Endothelial cell of umbilical vein (primary cell): ENCODE measurements at regions not wholly inside any gene's neighbourhood (a gene's known extent, or its start where the extent isn't known, plus 50 kb on each side); places are given as distances from the start of the nearest gene placed in this dataset.

Experiments
- BruUV-seq: library from RNA; stranded (reverse); fragments of 400-500 nt; replicated peaks from 2 replicates; lab custom pipeline; 2021; lab: Mats Ljungman, UMichigan
- CTCF ChIA-PET: fragments of 300-600, 350-600 bp; sonication (Branson Sonifier 250); formaldehyde crosslinking; loops from one replicate; lab custom pipeline; 2021; ENCODE audit warnings: antibody characterized with exemption, inconsistent platforms; lab: Charles Lee
- POLR2A ChIA-PET: fragments of 300-600, 350-600 bp; sonication (Branson Sonifier 250); formaldehyde crosslinking; loops from one replicate; lab custom pipeline; 2021; ENCODE audit warnings: antibody characterized with exemption, inconsistent platforms; lab: Charles Lee
- DNase-seq: peaks from one replicate; pipeline ENCODE4 v3.0.0-alpha.2; 2011; ENCODE audit warnings: low read depth, low spot score
- FAIRE-seq: peaks from 2 replicates; lab custom pipeline; 2011; peaks lifted over from hg19 to GRCh38; lab: Jason Lieb, UNC
- H2AFZ ChIP-seq: 2 replicates; pipeline ENCODE4 v1.6.0; 2012; ENCODE audit warnings: low read depth, low read length, control low read depth, inconsistent platforms
- H3K27ac ChIP-seq: 2 replicates; pipeline ENCODE4 v1.5.1; 2011; ENCODE audit warnings: low read depth, mild to moderate bottlenecking, control low read depth, low read length, moderate library complexity; ENCODE audit not compliant: insufficient read depth
- H3K27me3 ChIP-seq, 2 experiments: 2 replicates each; pipeline versions ENCODE4 v1.6.0 to v1.6.1; 2011; ENCODE audit warnings: low read length in 2 of 2, mixed read lengths in 1 of 2; ENCODE audit not compliant: control insufficient read depth in 2 of 2, insufficient read depth in 2 of 2
- H3K36me3 ChIP-seq, 2 experiments: 2 replicates in 1 of 2; 3 replicates in 1 of 2; pipeline ENCODE4 v1.5.1; 2011; ENCODE audit warnings: low read length in 2 of 2, mild to moderate bottlenecking in 1 of 2, moderate library complexity in 1 of 2; ENCODE audit not compliant: control insufficient read depth in 2 of 2, insufficient read depth in 2 of 2; ENCODE audit errors: extremely low read depth in 1 of 2
- H3K4me1 ChIP-seq: 3 replicates; pipeline ENCODE4 v1.5.1; 2011; ENCODE audit warnings: mild to moderate bottlenecking, low read length; ENCODE audit not compliant: control insufficient read depth, insufficient read depth; ENCODE audit errors: extremely low read depth
- H3K4me2 ChIP-seq: 2 replicates; pipeline ENCODE4 v1.6.1; 2011; ENCODE audit warnings: low read length, control low read depth, mixed read lengths; ENCODE audit not compliant: insufficient read depth
- H3K4me3 ChIP-seq, 3 experiments: fragments of 200-600 bp in 1 of 3; sonication (generic), shearing (Covaris generic) in 1 of 3; replicated peaks in 1 of 3; 2 replicates each; pipeline ENCODE4 v1.5.1; 2011 to 2016; ENCODE audit warnings: control low read depth in 3 of 3, low read length in 3 of 3, mild to moderate bottlenecking in 2 of 3, inconsistent platforms in 1 of 3, low read depth in 1 of 3, moderate library complexity in 1 of 3; ENCODE audit not compliant: insufficient read depth in 1 of 3
- H3K79me2 ChIP-seq: 2 replicates; pipeline ENCODE4 v1.6.0; 2012; ENCODE audit warnings: low read length, inconsistent platforms; ENCODE audit not compliant: control insufficient read depth, insufficient read depth
- H3K9ac ChIP-seq: replicated peaks from 2 replicates; pipeline ENCODE3; 2011; ENCODE audit warnings: low read length, control low read depth; ENCODE audit not compliant: insufficient read depth; ENCODE audit errors: extremely low read depth
- H3K9me1 ChIP-seq: replicated peaks from 3 replicates; pipeline ENCODE4 v1.6.0; 2011; ENCODE audit warnings: mild to moderate bottlenecking, low read length; ENCODE audit not compliant: control insufficient read depth, insufficient read depth; ENCODE audit errors: extremely low read depth
- H3K9me3 ChIP-seq: replicated peaks from 2 replicates; pipeline ENCODE4 v1.5.1; 2012; ENCODE audit warnings: low read length, inconsistent platforms; ENCODE audit not compliant: control insufficient read depth, insufficient read depth
- H4K20me1 ChIP-seq: replicated peaks from 2 replicates; pipeline ENCODE3; 2011; ENCODE audit warnings: mild to moderate bottlenecking, low read length; ENCODE audit not compliant: control insufficient read depth, insufficient read depth; ENCODE audit errors: extremely low read depth
- EZH2 ChIP-seq: IDR thresholded peaks from 2 replicates; pipeline ENCODE4 v1.6.1; 2012; ENCODE audit warnings: borderline replicate concordance, low read depth, mild to moderate bottlenecking, moderate library complexity, low read length, inconsistent platforms; ENCODE audit not compliant: severe bottlenecking
- FOS ChIP-seq: IDR thresholded peaks from 2 replicates; pipeline ENCODE4 v1.6.1; 2011; ENCODE audit warnings: mild to moderate bottlenecking, low read length, moderate library complexity, borderline replicate concordance; ENCODE audit not compliant: insufficient read depth
- GATA2 ChIP-seq: IDR thresholded peaks from 2 replicates; pipeline ENCODE4 v1.7.0; 2011; ENCODE audit warnings: low read depth, mild to moderate bottlenecking, moderate library complexity, mixed read lengths, low read length; ENCODE audit not compliant: insufficient read length, insufficient read depth
- JUN ChIP-seq: IDR thresholded peaks from 2 replicates; pipeline ENCODE4 v1.6.1; 2011; ENCODE audit warnings: borderline replicate concordance, low read depth; ENCODE audit not compliant: insufficient read length, insufficient read depth
- MYC ChIP-seq: IDR thresholded peaks from one replicate; pipeline ENCODE4 v1.6.1; 2011; ENCODE audit warnings: mild to moderate bottlenecking, low read depth, low read length
- POLR2AphosphoS5 ChIP-seq: IDR thresholded peaks from 2 replicates; pipeline ENCODE4 v1.6.1; 2012; ENCODE audit warnings: low read depth, mild to moderate bottlenecking, control low read depth, low read length, moderate library complexity; ENCODE audit not compliant: insufficient read depth
- dilution Hi-C: fragments of 300-500 bp; cut with MboI; formaldehyde crosslinking; loops from one replicate; pipeline ENCODE4 v1.15.0; 2019; ENCODE audit warnings: low sequenced_read_pairs; ENCODE audit not compliant: extremely low pct_ligation_motif_present
- intact Hi-C: fragments of 100-400 bp; cut with micrococcal nuclease; formaldehyde crosslinking; loops from one replicate; pipeline ENCODE4 v1.10.0; 2022
- TF ChIP-seq, protein P1 (sequence below): IDR thresholded peaks from 2 replicates; pipeline ENCODE4 v1.6.1; 2011; ENCODE audit not compliant: insufficient read depth, insufficient read length

DNA sequence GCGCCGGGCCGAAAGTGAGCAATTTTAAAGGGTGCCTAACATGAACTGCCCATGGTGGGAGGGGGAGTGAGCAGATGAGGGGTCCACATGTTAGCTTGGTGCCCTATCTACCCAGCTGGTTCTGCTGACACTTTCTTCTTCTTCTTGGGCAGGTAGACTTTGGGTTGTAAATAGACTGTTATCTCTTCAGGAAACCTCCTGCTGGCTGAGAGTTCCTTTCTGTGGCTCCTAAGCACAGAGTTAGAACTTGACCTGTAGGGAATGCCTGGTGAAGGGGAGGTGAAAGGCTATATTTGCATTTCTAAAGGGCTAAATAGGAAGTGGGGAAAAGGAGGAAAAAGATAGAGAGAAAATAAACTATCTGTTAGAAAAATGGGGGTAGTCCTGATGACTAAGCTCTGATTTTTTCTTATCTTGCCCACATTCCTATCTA is 521.4 kb upstream of the TGFBR2 start:
- dilution Hi-C loops (no loop called here), intact Hi-C loops (no loop called here)
- ChIA-PET POLR2A (no interaction called here), CTCF (interaction anchor here (1.2 to 2.2 kb wide), 3 partner anchors 12 to 73 kb away, joined by 3 to 5 read pairs (median 4); no protein-coding TSS in a partner anchor)
- Histone ChIP-seq H3K9me1 (no peaks in the 10 kb centered on the region), H3K9me3 (no peaks in the 10 kb centered on the region), H3K9ac (no peak overlapping the region), H3K36me3 (no peaks in the 10 kb centered on the region), H3K27ac (no peak overlapping the region), H3K4me1 (no peaks in the 10 kb centered on the region), H3K4me3 (no peak overlapping the region), H3K4me2 (no peak overlapping the region), H2AFZ (peak overlapping the region; percentile 17), H3K79me2 (no peaks in the 10 kb centered on the region), H4K20me1 (no peaks in the 10 kb centered on the region), H3K27me3 (no peaks in the 10 kb centered on the region)
- no TSS peak for BruUV-seq
- DNase-seq (peak; percentile 10), FAIRE-seq (no peak)
- peak; percentile 58 for TF ChIP-seq GATA2
- TF ChIP-seq, protein P1, sequence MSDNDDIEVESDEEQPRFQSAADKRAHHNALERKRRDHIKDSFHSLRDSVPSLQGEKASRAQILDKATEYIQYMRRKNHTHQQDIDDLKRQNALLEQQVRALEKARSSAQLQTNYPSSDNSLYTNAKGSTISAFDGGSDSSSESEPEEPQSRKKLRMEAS = no peak

DNA sequence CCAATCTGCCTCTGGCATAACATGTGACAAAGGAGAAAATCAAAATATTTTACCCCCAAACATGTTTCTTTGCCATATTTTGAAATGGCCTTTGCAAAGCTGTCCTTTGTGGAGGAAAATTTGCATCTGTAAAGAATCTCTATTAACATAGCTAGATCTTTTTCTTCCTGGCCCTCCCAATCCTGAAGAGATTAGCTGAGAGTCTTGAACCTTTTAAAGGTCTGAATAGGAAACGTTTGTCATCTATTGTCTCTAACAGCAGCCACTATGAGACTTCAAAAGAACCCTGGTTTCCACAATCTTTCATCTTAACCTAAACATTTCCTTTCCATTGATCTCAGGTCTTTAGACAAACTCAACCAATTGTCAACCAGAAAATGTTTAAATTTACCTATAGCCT is 520.9 kb upstream of the TGFBR2 start:
- no peaks in the 10 kb centered on the region for H3K79me2 ChIP-seq
- no peaks in the 10 kb centered on the region for H3K4me1 ChIP-seq
- TF ChIP-seq FOS (no peak), GATA2 (no peak), JUN (no peak), EZH2 (no peak), POLR2AphosphoS5 (no peak), MYC (no peak)
- TF ChIP-seq, protein P1 = no peak
- H3K27ac ChIP-seq = no peak overlapping the region
- POLR2A ChIA-PET = no interaction called here
- no peaks in the 10 kb centered on the region for H3K36me3 ChIP-seq
- intact Hi-C loops = no loop called here
- dilution Hi-C loops = no loop called here
- no peak overlapping the region for H3K4me2 ChIP-seq
- H3K9ac ChIP-seq = no peak overlapping the region
- no TSS peak for BruUV-seq
- no peak for FAIRE-seq
- H4K20me1 ChIP-seq = no peaks in the 10 kb centered on the region
- H3K27me3 ChIP-seq = no peaks in the 10 kb centered on the region
- H3K9me3 ChIP-seq = no peaks in the 10 kb centered on the region
- H3K4me3 ChIP-seq = no peak overlapping the region
- H3K9me1 ChIP-seq = no peaks in the 10 kb centered on the region
- CTCF ChIA-PET = interaction anchor here (1.2 to 2.2 kb wide), 3 partner anchors 11 to 73 kb away, joined by 3 to 5 read pairs (median 4); no protein-coding TSS in a partner anchor
- no peak overlapping the region for H2AFZ ChIP-seq
- DNase-seq = no peak
